Karpas-422 (cell line): ENCODE measurements at regions not wholly inside any gene's neighbourhood (a gene's known extent, or its start where the extent isn't known, plus 50 kb on each side); places are given as distances from the start of the nearest gene placed in this dataset.
A peak's percentile ranks its signal among the peaks of the same experiment; 100 is the strongest.

Source experiments
- DNase-seq: peaks from one replicate; pipeline ENCODE4 v3.0.0-alpha.2; 2015
- H2AFZ ChIP-seq: fragments of 200-600 bp; sonication (generic); 2 replicates; pipeline ENCODE4 v1.6.1; 2014; ENCODE audit warnings: antibody characterized with exemption, low read length, mixed read lengths
- H3K27ac ChIP-seq: fragments of 200-600 bp; sonication (generic); 2 replicates; pipeline ENCODE4 v1.5.1; 2014; ENCODE audit warnings: mild to moderate bottlenecking, low read length, moderate library complexity
- H3K27me3 ChIP-seq: fragments of 200-600 bp; sonication (generic); 2 replicates; pipeline ENCODE4 v1.6.1; 2014; ENCODE audit warnings: low read length, mixed read lengths
- H3K36me3 ChIP-seq: fragments of 200-600 bp; sonication (generic); 2 replicates; pipeline ENCODE4 v1.6.1; 2014; ENCODE audit warnings: low read length, mixed read lengths; ENCODE audit not compliant: insufficient read depth
- H3K4me1 ChIP-seq: fragments of 200-600 bp; sonication (generic); 2 replicates; pipeline ENCODE4 v1.6.1; 2014; ENCODE audit warnings: mild to moderate bottlenecking, low read length, mixed read lengths
- H3K4me2 ChIP-seq: fragments of 200-600 bp; sonication (generic); 2 replicates; pipeline ENCODE4 v1.6.1; 2014; ENCODE audit warnings: low read length, low read depth, mild to moderate bottlenecking; ENCODE audit not compliant: poor library complexity, severe bottlenecking
- H3K4me3 ChIP-seq: fragments of 200-600 bp; sonication (generic); 2 replicates; pipeline ENCODE4 v1.5.1; 2014; ENCODE audit warnings: mild to moderate bottlenecking, antibody characterized with exemption, low read length, mixed read lengths
- H3K79me2 ChIP-seq: fragments of 200-600 bp; sonication (generic); 2 replicates; pipeline ENCODE4 v1.6.1; 2014; ENCODE audit warnings: mild to moderate bottlenecking, low read length, mixed read lengths
- H3K9ac ChIP-seq: fragments of 200-600 bp; sonication (generic); 2 replicates; pipeline ENCODE4 v1.6.0; 2014; ENCODE audit warnings: low read length
- H3K9me2 ChIP-seq: fragments of 200-600 bp; sonication (generic), shearing (Covaris generic); replicated peaks from 2 replicates; pipeline ENCODE4 v1.6.0; 2014; ENCODE audit warnings: mild to moderate bottlenecking, low read length, moderate library complexity; ENCODE audit not compliant: insufficient read depth
- H3K9me3 ChIP-seq: fragments of 300-700, 200-600 bp; sonication (generic); 2 replicates; pipeline ENCODE4 v1.6.1; 2014; ENCODE audit warnings: low read length, mixed read lengths
- H4K20me1 ChIP-seq: fragments of 200-600 bp; sonication (generic); 2 replicates; pipeline ENCODE4 v1.6.1; 2014; ENCODE audit warnings: mild to moderate bottlenecking, antibody characterized with exemption, low read length, low read depth; ENCODE audit not compliant: insufficient read depth

DNA sequence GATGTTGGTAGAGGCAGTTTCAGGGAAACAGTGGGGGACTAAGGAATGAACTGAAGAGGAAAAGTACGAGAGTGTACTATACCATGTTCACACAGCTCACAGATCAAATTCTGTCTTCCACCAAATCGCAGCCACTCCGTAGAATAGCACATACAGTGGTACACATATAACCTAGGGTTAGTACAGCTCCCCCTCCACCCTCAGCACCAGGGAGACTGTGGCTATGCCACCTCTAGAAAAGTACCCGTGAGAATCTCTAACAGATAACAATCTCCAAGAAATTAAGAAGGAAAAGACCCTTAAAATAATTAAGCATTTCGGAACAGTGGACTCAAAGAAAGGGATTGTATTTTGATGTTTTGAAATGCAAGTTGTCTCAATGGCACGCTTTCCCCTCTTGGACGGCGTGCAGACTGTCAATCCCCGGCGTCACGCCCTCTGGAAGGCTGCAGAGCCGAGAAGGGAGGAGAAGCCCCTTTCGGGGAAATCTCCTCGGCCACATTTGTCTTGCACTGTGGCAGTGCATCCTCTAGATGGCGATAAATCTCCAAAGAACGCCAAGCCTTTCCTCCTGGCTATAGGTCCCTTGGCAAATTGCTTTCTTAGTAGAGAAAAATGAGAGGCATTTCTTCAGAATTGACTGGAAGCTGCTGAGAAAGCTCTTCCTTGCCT is 345.0 kb downstream of the REEP3 start:
- H3K9me2 ChIP-seq, result no peaks in the 10 kb centered on the region
- no peaks in the 10 kb centered on the region for H3K9me3 ChIP-seq
- H3K27me3 ChIP-seq, result no peaks in the 10 kb centered on the region
- H3K4me3 ChIP-seq, result no peak overlapping the region
- H2AFZ ChIP-seq, result no peak overlapping the region
- H3K27ac ChIP-seq, result no peak overlapping the region
- H3K4me1 ChIP-seq, result no peaks in the 10 kb centered on the region; the same call in 1 of the 2 replicates
- H4K20me1 ChIP-seq, result no peaks in the 10 kb centered on the region
- peak; percentile 78 for DNase-seq
- no peaks in the 10 kb centered on the region for H3K36me3 ChIP-seq
- H3K79me2 ChIP-seq, result no peaks in the 10 kb centered on the region
- no peak overlapping the region for H3K9ac ChIP-seq
- H3K4me2 ChIP-seq, result no peak overlapping the region

DNA sequence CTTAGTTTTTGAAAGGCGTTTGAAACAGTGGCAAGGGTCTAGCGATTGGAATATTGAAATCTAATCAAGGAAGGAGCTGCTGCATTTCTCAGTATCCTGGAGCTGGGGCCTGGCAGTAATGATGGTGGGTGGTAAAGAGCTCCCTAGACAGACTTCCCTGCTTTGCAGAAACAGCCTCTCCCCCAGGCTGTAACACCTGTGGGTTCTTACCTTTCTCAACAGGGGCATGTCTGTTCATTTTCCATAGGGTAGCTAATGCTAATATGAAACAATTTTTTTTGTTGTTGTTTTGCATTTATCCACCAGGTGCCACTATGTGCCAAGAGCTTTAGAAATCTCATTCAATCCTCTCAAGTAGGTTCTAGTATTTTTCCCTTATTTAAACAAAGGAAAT is 345.5 kb downstream of the REEP3 start:
- H3K4me3 ChIP-seq, result no peak overlapping the region
- peak; percentile 63 for DNase-seq
- H3K9me2 ChIP-seq, result no peaks in the 10 kb centered on the region
- H2AFZ ChIP-seq, result no peak overlapping the region
- H3K27me3 ChIP-seq, result no peaks in the 10 kb centered on the region
- no peak overlapping the region for H3K27ac ChIP-seq
- H3K79me2 ChIP-seq, result no peaks in the 10 kb centered on the region
- H3K9me3 ChIP-seq, result no peaks in the 10 kb centered on the region
- H3K4me1 ChIP-seq, result no peaks in the 10 kb centered on the region; the same call in 1 of the 2 replicates
- H3K9ac ChIP-seq, result no peak overlapping the region
- H3K4me2 ChIP-seq, result no peak overlapping the region
- H4K20me1 ChIP-seq, result no peaks in the 10 kb centered on the region
- H3K36me3 ChIP-seq, result no peaks in the 10 kb centered on the region

DNA sequence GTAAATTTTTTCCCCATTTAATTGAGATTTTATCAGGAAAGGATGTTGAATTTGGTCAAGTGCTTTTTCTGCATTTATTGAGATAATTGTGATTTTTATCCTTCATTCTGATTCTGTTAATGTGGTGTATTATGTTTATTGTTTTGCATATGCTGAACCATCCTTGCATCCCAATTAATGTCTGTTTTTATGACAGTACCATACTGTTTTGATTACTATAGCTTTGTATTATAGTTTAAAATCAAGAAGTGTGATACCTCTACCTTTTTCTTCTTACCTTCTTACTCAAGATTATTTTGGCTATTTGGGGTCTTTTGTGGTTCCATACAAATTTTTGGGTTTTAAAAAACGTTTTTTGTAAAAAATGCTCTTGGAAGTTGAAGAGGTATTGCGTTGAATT is 357.2 kb downstream of the REEP3 start:
- H3K9me2 ChIP-seq, result no peaks in the 10 kb centered on the region

DNA sequence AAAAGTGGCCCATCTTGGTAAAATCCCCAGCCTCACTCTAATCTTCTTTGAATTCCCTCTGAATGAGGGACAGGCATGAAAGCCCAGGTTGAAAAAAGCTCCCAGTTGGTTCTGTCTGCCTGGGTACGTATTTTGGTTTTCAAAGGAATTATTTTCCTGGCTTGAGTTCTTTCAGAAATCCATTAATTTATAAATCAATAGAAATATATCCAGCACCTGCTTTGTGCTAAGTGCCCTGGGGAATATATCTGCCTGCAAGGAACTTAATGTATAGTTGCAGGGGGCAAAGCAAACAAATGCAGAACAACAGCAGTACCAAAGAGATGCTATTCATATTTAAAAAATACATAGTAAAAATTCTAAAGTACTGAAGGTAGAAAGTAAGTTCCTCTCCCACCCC is 362.7 kb downstream of the REEP3 start:
- Histone ChIP-seq H3K27ac (no peak overlapping the region), H3K4me3 (no peak overlapping the region), H4K20me1 (no peaks in the 10 kb centered on the region), H3K4me1 (no peaks in the 10 kb centered on the region), H3K79me2 (no peaks in the 10 kb centered on the region), H3K9ac (no peak overlapping the region), H3K4me2 (no peak overlapping the region), H3K9me3 (no peaks in the 10 kb centered on the region), H3K36me3 (no peaks in the 10 kb centered on the region), H3K9me2 (no peaks in the 10 kb centered on the region), H2AFZ (no peak overlapping the region), H3K27me3 (no peaks in the 10 kb centered on the region)
- DNase-seq, result no peak

More for the DNA sequence above, 357.2 kb downstream of the REEP3 start:
- Histone ChIP-seq H3K4me3 (no peak overlapping the region), H3K4me1 (no peaks in the 10 kb centered on the region), H3K9ac (no peak overlapping the region), H2AFZ (no peak overlapping the region), H3K27me3 (no peaks in the 10 kb centered on the region), H3K4me2 (no peak overlapping the region), H3K9me3 (no peaks in the 10 kb centered on the region), H4K20me1 (no peaks in the 10 kb centered on the region), H3K79me2 (no peaks in the 10 kb centered on the region), H3K27ac (no peak overlapping the region), H3K36me3 (no peaks in the 10 kb centered on the region)
- no peak for DNase-seq

DNA sequence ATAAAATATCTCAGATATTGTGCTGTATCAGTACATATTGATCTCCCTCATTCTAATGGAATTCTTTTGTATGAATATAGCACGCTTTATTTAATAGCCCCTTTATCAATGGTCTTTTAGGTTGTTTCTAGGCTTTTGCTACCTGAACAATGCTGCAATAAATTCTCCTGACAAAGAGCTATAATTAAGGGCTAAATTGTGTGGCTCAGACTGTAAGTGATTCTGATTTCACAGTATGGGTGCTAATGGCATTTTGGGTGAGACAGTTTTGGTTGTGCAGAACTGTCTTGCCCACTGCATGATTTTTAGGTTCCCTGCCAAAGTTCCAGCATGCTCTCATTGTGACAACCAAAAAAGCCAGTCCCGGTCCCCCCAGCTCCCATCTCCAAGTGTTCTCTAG is 363.2 kb downstream of the REEP3 start:
- Histone ChIP-seq H3K79me2 (no peaks in the 10 kb centered on the region), H3K4me2 (no peak overlapping the region), H3K9ac (no peak overlapping the region), H4K20me1 (no peaks in the 10 kb centered on the region), H2AFZ (no peak overlapping the region), H3K36me3 (no peaks in the 10 kb centered on the region), H3K27me3 (no peaks in the 10 kb centered on the region), H3K4me1 (no peaks in the 10 kb centered on the region), H3K4me3 (no peak overlapping the region), H3K27ac (no peak overlapping the region), H3K9me2 (no peaks in the 10 kb centered on the region), H3K9me3 (no peaks in the 10 kb centered on the region)
- no peak for DNase-seq

DNA sequence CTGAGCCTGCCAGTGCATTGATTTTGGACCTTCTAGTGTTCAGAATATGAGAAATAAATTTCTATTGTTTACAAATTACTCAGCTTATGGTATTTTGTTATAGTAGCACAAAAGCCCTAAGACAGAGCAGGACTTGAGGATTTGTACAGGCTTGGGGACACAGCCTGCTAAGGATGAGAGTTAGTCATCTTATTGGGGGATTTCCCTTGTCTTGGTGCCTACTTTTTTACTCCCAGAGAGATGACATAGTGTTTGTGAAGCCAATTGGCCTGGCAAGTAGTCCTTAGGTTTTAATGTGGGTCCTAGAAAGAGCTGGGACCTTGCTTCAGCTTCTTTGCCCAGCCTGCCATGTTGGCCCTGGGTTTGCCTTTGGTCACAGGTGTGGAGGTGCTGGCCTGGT is 364.0 kb downstream of the REEP3 start:
- H3K9ac ChIP-seq, result no peak overlapping the region
- H3K9me3 ChIP-seq, result no peaks in the 10 kb centered on the region
- no peaks in the 10 kb centered on the region for H3K36me3 ChIP-seq
- H3K4me1 ChIP-seq, result no peaks in the 10 kb centered on the region
- no peak for DNase-seq
- H3K27ac ChIP-seq, result no peak overlapping the region
- no peaks in the 10 kb centered on the region for H3K27me3 ChIP-seq
- no peak overlapping the region for H3K4me2 ChIP-seq
- H3K9me2 ChIP-seq, result no peaks in the 10 kb centered on the region
- H3K4me3 ChIP-seq, result no peak overlapping the region
- H2AFZ ChIP-seq, result no peak overlapping the region
- no peaks in the 10 kb centered on the region for H3K79me2 ChIP-seq
- no peaks in the 10 kb centered on the region for H4K20me1 ChIP-seq

DNA sequence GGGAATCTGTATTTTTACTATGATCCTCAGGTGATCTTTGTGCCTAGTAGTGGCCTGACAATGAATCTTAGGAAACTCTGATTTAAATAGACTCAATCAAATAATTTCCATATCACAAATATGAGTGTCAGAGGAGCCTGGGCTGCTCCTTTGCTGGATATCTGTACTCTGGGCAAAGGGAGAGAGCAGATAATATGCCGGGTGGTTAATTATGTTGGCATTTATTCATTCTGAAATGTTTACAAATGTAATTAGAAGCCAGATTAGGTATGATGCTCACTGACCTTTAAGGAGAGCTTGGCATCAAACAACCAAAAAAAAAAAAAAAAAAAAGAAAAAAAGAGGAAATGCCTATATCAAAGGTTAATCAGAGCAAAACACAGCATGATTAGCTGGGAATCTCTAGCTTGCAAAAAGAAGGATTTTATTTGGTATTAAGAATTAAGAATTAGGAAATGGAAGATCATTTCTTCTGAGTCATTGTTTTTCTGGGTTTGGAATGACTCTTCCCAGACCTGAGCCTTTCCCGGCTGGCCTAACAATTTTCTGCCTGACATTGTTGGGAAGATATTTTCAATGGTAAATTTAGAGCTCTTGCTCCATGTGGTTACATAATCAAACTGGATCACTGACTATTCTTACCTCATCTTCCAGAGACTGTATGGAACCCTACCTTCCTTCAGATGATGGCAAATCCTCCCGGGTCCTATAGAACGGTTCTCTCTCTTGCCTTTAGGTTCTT is 365.3 kb downstream of the REEP3 start:
- H3K36me3 ChIP-seq, result no peaks in the 10 kb centered on the region
- H3K9me3 ChIP-seq, result no peaks in the 10 kb centered on the region
- H4K20me1 ChIP-seq, result no peaks in the 10 kb centered on the region
- H3K79me2 ChIP-seq, result no peaks in the 10 kb centered on the region
- no peak overlapping the region for H3K9ac ChIP-seq
- H3K4me2 ChIP-seq, result no peak overlapping the region
- H3K9me2 ChIP-seq, result no peaks in the 10 kb centered on the region
- H2AFZ ChIP-seq, result peak overlapping the region; percentile 55; the same call in 1 of the 2 replicates
- no peaks in the 10 kb centered on the region for H3K4me1 ChIP-seq
- no peak for DNase-seq
- no peaks in the 10 kb centered on the region for H3K27me3 ChIP-seq
- no peak overlapping the region for H3K4me3 ChIP-seq
- H3K27ac ChIP-seq, result no peak overlapping the region

DNA sequence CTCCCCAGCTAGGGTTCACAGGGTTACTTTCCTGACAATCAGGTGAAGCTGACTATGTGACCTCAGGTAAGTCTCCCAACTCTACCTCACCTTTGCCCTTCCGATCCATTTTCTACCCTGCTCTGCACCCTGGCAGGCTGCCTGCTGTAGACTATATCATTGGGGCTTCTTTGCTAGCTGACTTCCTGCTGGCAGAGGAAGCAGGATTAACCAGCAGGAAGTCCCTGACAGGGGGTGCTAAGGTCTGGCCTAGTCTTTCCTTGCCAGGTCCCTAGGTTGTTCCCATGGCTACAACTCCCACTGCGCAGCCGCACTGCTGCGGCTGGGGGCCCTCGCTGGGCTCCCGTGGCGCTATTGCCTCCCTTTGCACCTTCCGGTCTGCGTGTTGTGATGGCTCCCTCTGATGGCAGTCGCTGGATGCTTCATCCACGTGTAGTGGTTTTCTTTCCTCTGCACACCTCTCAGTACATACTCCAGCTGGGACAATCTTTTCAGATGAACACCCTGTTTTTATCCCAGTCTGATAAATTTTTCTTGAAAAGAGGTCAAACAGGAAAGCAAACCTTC is 365.9 kb downstream of the REEP3 start:
- H3K9me2 ChIP-seq, result no peaks in the 10 kb centered on the region
- no peak overlapping the region for H3K4me2 ChIP-seq
- no peaks in the 10 kb centered on the region for H3K36me3 ChIP-seq
- no peaks in the 10 kb centered on the region for H3K27me3 ChIP-seq
- H3K79me2 ChIP-seq, result no peaks in the 10 kb centered on the region
- no peak overlapping the region for H3K4me3 ChIP-seq
- no peaks in the 10 kb centered on the region for H4K20me1 ChIP-seq
- no peak overlapping the region for H3K27ac ChIP-seq
- H2AFZ ChIP-seq, result peak overlapping the region; percentile 55; the same call in 1 of the 2 replicates
- no peaks in the 10 kb centered on the region for H3K9me3 ChIP-seq
- no peaks in the 10 kb centered on the region for H3K4me1 ChIP-seq
- H3K9ac ChIP-seq, result no peak overlapping the region
- peak; percentile 86 for DNase-seq
